ENCODE measurements at regions not wholly inside any gene's neighbourhood (a gene's known extent, or its start where the extent isn't known, plus 50 kb on each side); places are given as distances from the start of the nearest gene placed in this dataset.

- Mint-ChIP-seq H3K27me3 (no peaks in the 10 kb centered on the region), H3K9me3 (peaks cover 0 to 31% (median 3%) of the 10 kb centered on the region in 5 donors), H3K27ac (no peak overlapping the region), H3K4me1 (no peaks in the 10 kb centered on the region), H3K4me3 (no peak overlapping the region), H3K36me3 (no peaks in the 10 kb centered on the region)
- H3K27ac ChIP-seq (ENCODE audit: low read depth, low read length): no peak overlapping the region
- H3K4me3 ChIP-seq (ENCODE audit: low read length): no peak overlapping the region
- ChIA-PET CTCF (no interaction called here), POLR2A (no interaction called here)
- no peaks in the 10 kb centered on the region for H3K36me3 ChIP-seq (ENCODE audit: insufficient read depth, low read length)
- no peaks in the 10 kb centered on the region for H3K9me3 ChIP-seq (ENCODE audit: low read length)
- no peaks in the 10 kb centered on the region for H3K27me3 ChIP-seq (ENCODE audit: insufficient read depth, low read length, poor library complexity, severe bottlenecking)
- no peak for DNase-seq
- H3K4me1 ChIP-seq (ENCODE audit: insufficient read depth, low read length): no peaks in the 10 kb centered on the region
Observed at GRCh38 chr4:125365731-125366130, 51.0 kb downstream of the FAT4 start.

GRCh38 chr4:125368146-125368545, 53.4 kb downstream of the FAT4 start:
- Mint-ChIP-seq H3K27ac (no peak overlapping the region), H3K4me1 (no peaks in the 10 kb centered on the region), H3K27me3 (no peaks in the 10 kb centered on the region), H3K9me3 (peaks cover 0 to 20% (median 3%) of the 10 kb centered on the region in 5 donors), H3K36me3 (no peaks in the 10 kb centered on the region), H3K4me3 (no peak overlapping the region)
- H3K27me3 ChIP-seq (ENCODE audit: insufficient read depth, low read length, poor library complexity, severe bottlenecking): no peaks in the 10 kb centered on the region
- H3K36me3 ChIP-seq (ENCODE audit: insufficient read depth, low read length): no peaks in the 10 kb centered on the region
- H3K27ac ChIP-seq (ENCODE audit: low read depth, low read length): no peak overlapping the region
- CTCF ChIA-PET: no interaction called here
- no peaks in the 10 kb centered on the region for H3K4me1 ChIP-seq (ENCODE audit: insufficient read depth, low read length)
- H3K9me3 ChIP-seq (ENCODE audit: low read length): no peaks in the 10 kb centered on the region
- POLR2A ChIA-PET: no interaction called here
- H3K4me3 ChIP-seq (ENCODE audit: low read length): no peak overlapping the region
- DNase-seq: no peak

GRCh38 chr4:125368671-125369081, 53.9 kb downstream of the FAT4 start:
- CTCF ChIA-PET: no interaction called here
- H3K4me3 ChIP-seq (ENCODE audit: low read length): no peak overlapping the region
- Mint-ChIP-seq H3K9me3 (peaks cover 0 to 20% (median 3%) of the 10 kb centered on the region in 5 donors), H3K4me3 (no peak overlapping the region), H3K36me3 (no peaks in the 10 kb centered on the region), H3K27me3 (no peaks in the 10 kb centered on the region), H3K27ac (no peak overlapping the region), H3K4me1 (no peaks in the 10 kb centered on the region)
- POLR2A ChIA-PET: no interaction called here
- no peak for DNase-seq
- no peaks in the 10 kb centered on the region for H3K4me1 ChIP-seq (ENCODE audit: insufficient read depth, low read length)
- no peak overlapping the region for H3K27ac ChIP-seq (ENCODE audit: low read depth, low read length)
- H3K27me3 ChIP-seq (ENCODE audit: insufficient read depth, low read length, poor library complexity, severe bottlenecking): no peaks in the 10 kb centered on the region
- H3K9me3 ChIP-seq (ENCODE audit: low read length): no peaks in the 10 kb centered on the region
- H3K36me3 ChIP-seq (ENCODE audit: insufficient read depth, low read length): no peaks in the 10 kb centered on the region

GRCh38 chr4:125369098-125369497, 54.3 kb downstream of the FAT4 start:
- H3K27me3 ChIP-seq (ENCODE audit: insufficient read depth, low read length, poor library complexity, severe bottlenecking): no peaks in the 10 kb centered on the region
- H3K36me3 Mint-ChIP-seq: no peaks in the 10 kb centered on the region
- DNase-seq: no peak
- ChIA-PET CTCF (no interaction called here), POLR2A (no interaction called here)
- H3K27ac Mint-ChIP-seq: no peak overlapping the region
- no peaks in the 10 kb centered on the region for H3K9me3 ChIP-seq (ENCODE audit: low read length)
- H3K27ac ChIP-seq (ENCODE audit: low read depth, low read length): no peak overlapping the region
- H3K4me1 ChIP-seq (ENCODE audit: insufficient read depth, low read length): no peaks in the 10 kb centered on the region
- H3K27me3 Mint-ChIP-seq: no peaks in the 10 kb centered on the region
- H3K9me3 Mint-ChIP-seq: peaks cover 0 to 17% (median 3%) of the 10 kb centered on the region in 5 donors
- H3K4me1 Mint-ChIP-seq: no peaks in the 10 kb centered on the region
- H3K4me3 ChIP-seq (ENCODE audit: low read length): no peak overlapping the region
- H3K36me3 ChIP-seq (ENCODE audit: insufficient read depth, low read length): no peaks in the 10 kb centered on the region
- no peak overlapping the region for H3K4me3 Mint-ChIP-seq

GRCh38 chr4:125370478-125370877, 55.7 kb downstream of the FAT4 start:
- CTCF ChIA-PET: no interaction called here
- Histone ChIP-seq H3K27me3 (ENCODE audit: insufficient read depth, low read length, poor library complexity, severe bottlenecking) (no peaks in the 10 kb centered on the region), H3K36me3 (ENCODE audit: insufficient read depth, low read length) (no peaks in the 10 kb centered on the region), H3K27ac (ENCODE audit: low read depth, low read length) (no peak overlapping the region), H3K9me3 (ENCODE audit: low read length) (no peaks in the 10 kb centered on the region), H3K4me3 (ENCODE audit: low read length) (no peak overlapping the region), H3K4me1 (ENCODE audit: insufficient read depth, low read length) (no peaks in the 10 kb centered on the region)
- no peak overlapping the region for H3K27ac Mint-ChIP-seq
- no peak for DNase-seq
- no peaks in the 10 kb centered on the region for H3K4me1 Mint-ChIP-seq
- H3K27me3 Mint-ChIP-seq: no peaks in the 10 kb centered on the region
- H3K9me3 Mint-ChIP-seq: peaks cover 0 to 16% (median 2%) of the 10 kb centered on the region in 5 donors
- H3K36me3 Mint-ChIP-seq: no peaks in the 10 kb centered on the region
- H3K4me3 Mint-ChIP-seq: no peak overlapping the region
- POLR2A ChIA-PET: no interaction called here

GRCh38 chr4:125382995-125383394, 68.2 kb downstream of the FAT4 start:
- POLR2A ChIA-PET: no interaction called here
- Mint-ChIP-seq H3K4me1 (no peaks in the 10 kb centered on the region), H3K27ac (no peak overlapping the region), H3K27me3 (no peaks in the 10 kb centered on the region), H3K4me3 (no peak overlapping the region), H3K36me3 (no peaks in the 10 kb centered on the region), H3K9me3 (peaks cover 0 to 11% (median 3%) of the 10 kb centered on the region in 5 donors)
- Histone ChIP-seq H3K27ac (ENCODE audit: low read depth, low read length) (no peak overlapping the region), H3K4me3 (ENCODE audit: low read length) (no peak overlapping the region), H3K27me3 (ENCODE audit: insufficient read depth, low read length, poor library complexity, severe bottlenecking) (no peaks in the 10 kb centered on the region), H3K36me3 (ENCODE audit: insufficient read depth, low read length) (no peaks in the 10 kb centered on the region), H3K9me3 (ENCODE audit: low read length) (no peaks in the 10 kb centered on the region), H3K4me1 (ENCODE audit: insufficient read depth, low read length) (no peaks in the 10 kb centered on the region)
- no peak for DNase-seq
- CTCF ChIA-PET: no interaction called here

- H3K4me1 ChIP-seq (ENCODE audit: insufficient read depth, low read length): no peaks in the 10 kb centered on the region
Observed at GRCh38 chr4:125387770-125388169, 73.0 kb downstream of the FAT4 start.

GRCh38 chr4:125388613-125389012, 73.9 kb downstream of the FAT4 start:
- Histone ChIP-seq H3K4me1 (ENCODE audit: insufficient read depth, low read length) (no peaks in the 10 kb centered on the region), H3K9me3 (ENCODE audit: low read length) (no peaks in the 10 kb centered on the region), H3K36me3 (ENCODE audit: insufficient read depth, low read length) (no peaks in the 10 kb centered on the region), H3K4me3 (ENCODE audit: low read length) (no peak overlapping the region), H3K27me3 (ENCODE audit: insufficient read depth, low read length, poor library complexity, severe bottlenecking) (no peaks in the 10 kb centered on the region), H3K27ac (ENCODE audit: low read depth, low read length) (no peak overlapping the region)
- Mint-ChIP-seq H3K9me3 (peaks cover 0 to 14% (median 5%) of the 10 kb centered on the region in 5 donors), H3K4me1 (no peaks in the 10 kb centered on the region), H3K4me3 (no peak overlapping the region), H3K27me3 (no peaks in the 10 kb centered on the region), H3K36me3 (no peaks in the 10 kb centered on the region), H3K27ac (no peak overlapping the region)
- DNase-seq: no peak
- CTCF ChIA-PET: no interaction called here
- POLR2A ChIA-PET: no interaction called here

More at GRCh38 chr4:125387770-125388169, 73.0 kb downstream of the FAT4 start:
- H3K4me3 Mint-ChIP-seq: no peak overlapping the region
- Histone ChIP-seq H3K27ac (ENCODE audit: low read depth, low read length) (no peak overlapping the region), H3K9me3 (ENCODE audit: low read length) (no peaks in the 10 kb centered on the region), H3K4me3 (ENCODE audit: low read length) (no peak overlapping the region), H3K36me3 (ENCODE audit: insufficient read depth, low read length) (no peaks in the 10 kb centered on the region), H3K27me3 (ENCODE audit: insufficient read depth, low read length, poor library complexity, severe bottlenecking) (no peaks in the 10 kb centered on the region)
- ChIA-PET POLR2A (no interaction called here), CTCF (no interaction called here)
- DNase-seq: no peak
- H3K4me1 Mint-ChIP-seq: no peaks in the 10 kb centered on the region
- no peaks in the 10 kb centered on the region for H3K36me3 Mint-ChIP-seq
- no peaks in the 10 kb centered on the region for H3K27me3 Mint-ChIP-seq
- peaks cover 0 to 15% (median 5%) of the 10 kb centered on the region in 5 donors for H3K9me3 Mint-ChIP-seq
- no peak overlapping the region for H3K27ac Mint-ChIP-seq

GRCh38 chr4:125389713-125390112, 75.0 kb downstream of the FAT4 start:
- Histone ChIP-seq H3K9me3 (ENCODE audit: low read length) (no peaks in the 10 kb centered on the region), H3K27me3 (ENCODE audit: insufficient read depth, low read length, poor library complexity, severe bottlenecking) (no peaks in the 10 kb centered on the region), H3K27ac (ENCODE audit: low read depth, low read length) (no peak overlapping the region), H3K36me3 (ENCODE audit: insufficient read depth, low read length) (no peaks in the 10 kb centered on the region), H3K4me3 (ENCODE audit: low read length) (no peak overlapping the region), H3K4me1 (ENCODE audit: insufficient read depth, low read length) (no peaks in the 10 kb centered on the region)
- no peaks in the 10 kb centered on the region for H3K27me3 Mint-ChIP-seq
- POLR2A ChIA-PET: no interaction called here
- no peak overlapping the region for H3K4me3 Mint-ChIP-seq
- no peak for DNase-seq
- H3K9me3 Mint-ChIP-seq: peaks cover 0 to 14% (median 5%) of the 10 kb centered on the region in 5 donors
- CTCF ChIA-PET: no interaction called here
- H3K4me1 Mint-ChIP-seq: no peaks in the 10 kb centered on the region
- H3K36me3 Mint-ChIP-seq: no peaks in the 10 kb centered on the region
- H3K27ac Mint-ChIP-seq: no peak overlapping the region
